HG02623 (cell line): ENCODE measurements at regions not wholly inside any gene's neighbourhood (a gene's known extent, or its start where the extent isn't known, plus 50 kb on each side); places are given as distances from the start of the nearest gene placed in this dataset.

Experiments
- ATAC-seq: cut with Tn5 transposase; IDR thresholded peaks from one replicate; pipeline ENCODE4 v1.9.1; 2021; ENCODE audit warnings: moderate library complexity; ENCODE audit not compliant: unreplicated experiment

DNA sequence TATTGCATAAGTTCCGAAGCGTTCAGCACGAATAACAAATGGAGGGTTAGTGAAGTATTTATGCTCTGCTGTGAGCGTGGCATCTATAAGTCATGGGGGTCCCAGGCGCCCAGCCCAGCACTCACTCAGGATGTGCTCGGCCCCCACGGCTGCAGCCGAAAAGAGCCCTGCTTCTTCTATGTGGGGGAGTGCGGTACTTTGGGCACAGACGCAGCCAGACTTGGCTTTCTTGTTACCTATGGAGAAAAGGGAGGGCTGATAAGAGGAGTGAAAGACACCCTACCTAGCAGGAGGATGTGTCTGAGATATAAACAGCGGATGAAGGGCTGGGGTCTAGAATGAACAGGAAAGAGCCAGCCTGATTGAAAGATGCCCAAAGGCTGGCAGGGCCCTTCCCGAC, 51.4 kb downstream of the MRPL36 start:
- no peak for ATAC-seq

DNA sequence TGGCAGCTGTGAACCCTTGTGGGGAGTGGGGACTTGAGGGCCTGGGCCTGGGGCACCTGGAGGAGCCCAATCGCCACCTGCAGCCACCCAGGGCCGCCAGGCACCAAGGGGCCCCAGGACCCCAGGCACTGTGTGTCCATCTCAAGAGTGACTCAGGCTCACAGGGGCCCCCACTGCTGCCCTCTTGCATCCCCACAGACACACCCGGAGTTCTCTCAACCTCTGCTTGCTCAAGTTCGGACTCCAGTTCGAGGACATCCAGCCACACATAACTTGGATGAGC, 51.9 kb downstream of the MRPL36 start:
- ATAC-seq, result no peak

DNA sequence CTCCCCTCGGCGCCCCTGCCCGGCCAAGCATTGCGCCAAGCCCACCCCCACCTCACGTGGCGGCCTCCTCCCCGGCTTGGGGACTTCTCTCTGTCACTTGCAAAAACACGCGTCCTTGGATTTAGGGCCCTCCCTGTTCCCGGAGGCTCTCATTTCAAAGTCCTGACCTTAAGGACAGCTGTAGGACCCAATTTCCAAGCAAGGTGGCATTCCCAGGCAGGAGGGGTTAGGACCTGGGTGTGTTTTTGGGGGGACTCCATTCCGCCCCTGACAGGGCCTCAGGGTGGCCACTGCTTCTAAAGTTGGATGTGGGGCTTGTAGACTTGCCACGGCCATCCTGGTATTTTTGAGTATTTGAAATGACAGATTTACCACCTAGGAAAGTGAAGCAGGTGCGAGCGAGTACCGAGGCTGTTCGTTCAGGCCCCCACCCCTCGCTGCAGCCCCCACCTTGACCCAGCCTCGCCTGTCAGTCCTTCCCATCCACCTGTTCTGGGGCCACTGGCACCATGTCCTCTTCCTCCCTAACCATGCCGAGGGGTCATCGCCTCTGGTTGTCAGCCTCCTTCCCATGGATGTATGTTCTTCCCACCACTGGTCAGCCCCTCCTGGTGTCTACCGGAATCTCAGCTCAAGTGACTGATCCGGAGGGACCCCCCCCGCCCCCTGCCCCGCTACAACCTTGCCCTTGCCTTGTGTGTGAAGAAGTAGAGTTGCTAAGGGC, 52.4 kb downstream of the MRPL36 start:
- ATAC-seq, result no peak

DNA sequence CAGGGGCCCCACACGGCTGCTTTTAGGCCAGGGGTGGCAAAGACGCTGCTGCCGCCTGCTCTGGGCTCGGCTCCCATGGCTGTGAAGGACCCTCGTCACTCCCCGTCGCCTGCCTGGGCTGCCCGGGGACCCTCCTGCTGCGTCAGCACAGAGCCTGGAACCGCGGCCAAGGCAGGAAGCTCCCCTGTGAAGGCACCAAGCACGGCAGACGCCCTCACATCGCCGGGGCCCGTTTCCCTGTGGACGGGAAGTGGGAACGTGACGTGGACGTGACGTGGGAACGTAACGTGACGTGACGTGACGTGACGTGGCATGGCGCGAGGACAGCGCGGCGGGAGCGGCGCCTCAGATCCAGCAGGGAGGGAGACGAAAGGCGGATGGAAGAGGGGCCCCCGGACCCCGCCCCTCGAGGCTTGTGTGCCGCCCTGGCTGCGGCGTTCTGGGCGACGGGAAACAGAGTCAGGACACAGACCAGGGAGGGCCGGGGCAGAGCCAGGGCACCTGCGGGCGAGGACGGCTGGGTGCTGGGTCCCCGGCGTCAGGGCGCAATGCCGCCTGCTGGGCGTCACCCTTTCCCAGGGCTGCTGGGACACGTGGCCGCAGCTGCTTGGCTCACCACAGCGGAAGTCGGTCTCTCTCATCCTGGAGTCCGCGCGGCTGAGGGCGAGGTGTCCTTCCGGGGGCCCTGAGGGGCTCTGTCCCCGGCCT, 53.1 kb downstream of the MRPL36 start:
- no peak for ATAC-seq

DNA sequence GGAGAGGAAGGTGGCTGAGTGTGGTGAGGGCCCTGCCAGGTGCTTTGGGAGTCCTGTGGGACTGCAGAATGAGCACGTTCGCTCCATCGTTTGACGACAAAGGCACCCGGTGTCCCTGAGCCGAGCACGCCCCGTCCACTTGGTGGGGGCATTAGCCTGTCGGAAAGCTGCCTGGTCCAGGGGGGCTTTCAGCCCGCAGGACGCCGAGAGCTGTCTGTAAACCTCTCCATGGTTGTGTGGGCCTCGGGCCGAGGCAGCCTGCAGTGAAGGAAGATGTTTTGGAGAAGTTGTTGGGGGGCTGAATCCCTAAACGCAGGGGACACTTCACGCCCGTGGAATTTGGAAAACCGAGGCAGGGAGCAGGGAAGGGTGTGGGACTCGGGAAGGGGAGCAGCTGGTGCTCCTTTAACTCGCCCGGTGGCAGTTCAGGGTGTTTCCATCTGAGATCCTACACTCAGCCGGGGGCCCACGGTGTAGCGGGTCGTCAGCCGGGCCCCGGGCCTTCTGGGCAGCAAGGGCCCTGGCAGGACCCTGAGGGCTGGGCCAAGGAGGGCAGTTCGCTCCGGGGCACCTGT, 53.8 kb downstream of the MRPL36 start:
- no peak for ATAC-seq

DNA sequence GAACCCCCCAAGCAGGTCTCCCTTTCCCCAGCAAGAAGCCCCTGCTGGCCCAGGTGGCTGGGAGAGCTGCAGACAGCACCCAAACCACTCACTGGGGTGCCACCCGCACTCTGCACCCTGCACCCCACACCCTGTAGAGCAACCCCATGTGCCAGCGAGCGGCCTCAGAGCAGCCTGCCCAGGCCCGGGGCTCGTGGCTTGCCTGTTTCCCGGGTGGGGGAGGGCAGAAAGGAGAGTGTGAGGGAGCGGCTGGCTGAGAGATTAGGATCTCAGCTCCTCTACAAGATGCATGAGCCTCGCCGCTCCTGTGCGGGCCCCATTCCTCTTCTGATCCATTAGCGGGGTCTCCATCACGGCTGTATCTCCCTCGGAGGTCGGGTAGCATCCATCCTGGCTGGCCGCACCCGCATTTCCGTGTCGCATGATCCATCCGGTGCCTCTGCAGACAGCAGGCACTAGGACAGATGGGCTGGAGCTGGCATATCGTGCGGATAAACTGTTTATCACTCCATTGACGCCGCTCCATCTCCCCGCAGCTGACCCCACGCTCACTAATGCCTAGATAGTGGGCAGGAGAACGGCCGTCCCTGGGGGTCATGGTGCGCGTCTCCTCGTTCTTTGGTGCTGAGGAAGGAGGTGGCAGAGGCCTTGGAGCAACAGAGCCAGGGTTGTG, 54.4 kb downstream of the MRPL36 start:
- ATAC-seq, result no peak

DNA sequence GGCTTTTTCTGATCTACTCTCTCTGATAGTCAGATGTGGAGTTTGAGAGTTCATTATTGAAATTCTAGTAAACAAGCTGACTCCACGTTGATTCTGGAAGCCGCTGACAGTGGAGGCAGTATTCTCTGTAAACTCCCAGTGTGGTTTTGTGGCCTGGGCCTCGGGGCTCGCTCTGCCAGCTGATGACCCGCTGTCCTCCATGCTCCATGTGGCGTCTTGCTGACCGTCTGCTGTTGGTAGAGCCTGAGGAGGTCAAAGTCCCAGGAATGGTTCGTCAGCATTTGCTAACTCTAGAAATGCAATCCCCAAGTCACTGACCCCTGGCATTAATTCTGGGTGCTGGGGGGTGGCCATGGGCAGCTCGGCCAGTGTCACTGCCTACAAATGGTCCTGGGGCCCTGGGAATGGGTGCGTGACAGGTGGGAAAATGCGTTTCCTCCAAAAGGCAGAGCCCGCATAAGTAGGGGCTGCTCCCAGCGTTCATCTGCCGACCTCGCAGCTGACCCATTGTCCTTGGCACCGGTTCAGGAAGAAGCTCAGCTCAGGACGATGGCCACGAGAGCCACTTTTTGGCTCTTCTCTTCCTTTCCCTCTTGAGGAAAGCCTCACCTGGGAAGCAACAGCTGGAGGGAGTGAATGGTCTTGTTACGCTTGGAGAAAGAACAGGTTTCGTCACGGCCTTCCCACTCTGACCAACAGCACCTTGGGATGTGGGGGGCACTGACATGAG, 55.1 kb downstream of the MRPL36 start:
- ATAC-seq, result no peak

DNA sequence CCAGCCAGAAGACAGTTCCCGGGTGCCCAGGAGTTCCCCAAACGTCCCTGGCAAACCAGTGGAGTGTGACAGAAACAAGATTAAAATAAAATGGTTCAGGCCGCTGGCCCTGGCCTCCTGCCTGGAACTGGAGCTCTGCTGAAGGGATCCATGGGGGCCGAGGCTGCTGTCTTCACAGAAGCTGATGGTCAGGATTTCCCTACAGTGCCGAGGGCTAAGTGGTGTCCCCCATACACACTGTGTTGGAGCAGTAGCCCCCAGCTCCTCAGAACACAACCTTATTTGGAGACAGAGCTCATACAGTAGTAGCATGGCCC, 55.9 kb downstream of the MRPL36 start:
- no peak for ATAC-seq

DNA sequence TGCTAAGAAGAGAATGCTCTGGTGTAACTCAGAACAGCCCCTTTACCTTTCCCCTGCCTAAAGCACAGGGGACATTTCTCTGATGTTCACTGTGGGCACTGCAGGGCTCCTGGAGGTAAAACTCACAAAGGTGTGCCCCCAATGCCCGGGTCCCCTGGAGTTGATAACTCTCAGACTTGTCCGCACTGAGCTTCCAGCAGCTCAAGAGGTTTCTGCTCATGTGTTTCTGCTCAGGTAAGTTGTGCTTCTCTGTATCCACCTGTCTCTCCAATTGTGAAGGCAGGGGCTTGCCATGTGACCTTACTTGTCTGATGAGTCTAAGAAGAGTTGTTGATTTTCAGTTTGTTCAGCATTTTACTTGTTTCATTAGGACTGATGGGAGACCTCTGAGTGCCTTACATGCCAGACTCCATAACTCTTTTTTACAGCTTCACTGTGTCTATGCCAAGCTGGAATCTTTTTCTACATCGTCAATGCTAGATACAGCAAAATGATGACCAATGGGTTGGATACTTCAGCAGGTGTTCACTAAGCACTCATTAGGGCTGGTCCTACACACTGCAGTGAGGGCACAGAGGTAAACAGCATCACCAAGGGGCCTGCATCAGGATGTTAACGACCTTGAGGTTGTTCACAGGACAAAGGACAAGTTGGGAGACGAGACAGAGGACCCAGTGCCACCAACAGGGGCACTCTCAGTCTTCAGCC, 56.4 kb downstream of the MRPL36 start:
- ATAC-seq, result no peak

DNA sequence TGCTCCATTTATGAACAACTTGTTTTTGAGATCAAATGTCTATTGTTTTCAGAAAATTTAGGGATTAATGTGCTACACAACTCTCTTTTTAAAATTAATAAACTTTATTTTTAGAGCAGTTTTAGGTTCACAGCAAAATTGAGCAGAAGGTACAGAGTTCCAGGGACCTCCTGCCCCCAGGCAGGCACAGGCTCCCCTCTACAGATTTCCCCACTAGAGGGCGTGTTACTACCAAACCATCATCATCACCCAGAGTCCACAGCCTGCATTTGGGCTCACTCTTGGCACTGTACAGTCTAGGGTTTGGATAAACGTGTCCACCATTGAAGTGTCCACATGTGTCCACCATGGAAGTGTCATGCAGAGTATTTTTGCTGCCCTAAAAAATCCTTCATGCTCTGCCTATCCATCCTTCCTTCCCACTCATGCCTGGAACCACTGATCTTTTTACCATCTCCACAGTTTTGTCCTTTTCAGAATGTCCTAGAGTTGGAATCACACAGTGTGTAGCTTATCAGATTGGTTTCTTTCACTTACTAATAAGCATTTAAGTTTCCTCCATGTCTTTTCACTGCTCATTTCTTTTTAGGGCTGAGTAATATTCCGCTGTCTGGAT, 61.7 kb downstream of the MRPL36 start:
- no peak for ATAC-seq

DNA sequence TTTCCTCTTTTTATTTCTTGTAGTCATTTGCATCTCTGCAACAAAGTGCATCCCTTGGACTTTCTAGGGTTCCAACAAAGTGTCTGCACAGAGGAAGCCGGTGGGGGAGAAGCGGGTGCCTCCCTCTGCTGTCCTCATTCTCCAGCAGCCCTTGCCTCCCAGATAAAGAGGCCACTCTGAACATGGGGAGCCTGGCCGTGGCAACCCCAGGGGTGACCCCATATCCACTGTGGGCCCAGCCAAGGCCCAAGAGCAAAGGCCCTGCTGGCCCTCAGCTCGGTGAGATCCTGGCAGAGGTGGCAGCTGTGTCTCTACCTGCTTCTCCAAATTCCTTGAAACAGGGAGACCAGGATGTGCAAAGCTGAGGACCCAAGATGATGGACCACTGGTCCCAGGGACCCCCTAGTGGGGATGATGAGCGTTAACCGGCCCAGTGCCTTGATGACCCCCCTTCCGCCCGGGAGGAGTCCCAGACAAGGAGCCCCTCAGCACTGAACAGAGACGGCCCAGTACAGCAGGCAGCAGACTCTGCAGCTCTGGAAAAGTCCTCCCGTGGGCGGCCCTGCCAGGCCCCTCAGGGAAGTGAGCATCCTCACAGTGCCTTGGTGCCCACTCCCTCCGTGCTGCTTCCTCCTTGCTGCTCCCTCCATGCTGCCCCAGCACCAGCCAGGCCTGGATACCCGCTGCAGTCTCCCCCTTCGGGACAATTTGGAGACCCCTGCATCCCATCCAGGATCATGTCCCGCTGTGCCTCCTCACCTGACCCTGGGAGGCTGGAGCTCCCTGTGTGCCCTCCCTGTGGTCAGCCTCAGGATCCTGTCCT, 62.5 kb downstream of the MRPL36 start:
- ATAC-seq, result no peak

DNA sequence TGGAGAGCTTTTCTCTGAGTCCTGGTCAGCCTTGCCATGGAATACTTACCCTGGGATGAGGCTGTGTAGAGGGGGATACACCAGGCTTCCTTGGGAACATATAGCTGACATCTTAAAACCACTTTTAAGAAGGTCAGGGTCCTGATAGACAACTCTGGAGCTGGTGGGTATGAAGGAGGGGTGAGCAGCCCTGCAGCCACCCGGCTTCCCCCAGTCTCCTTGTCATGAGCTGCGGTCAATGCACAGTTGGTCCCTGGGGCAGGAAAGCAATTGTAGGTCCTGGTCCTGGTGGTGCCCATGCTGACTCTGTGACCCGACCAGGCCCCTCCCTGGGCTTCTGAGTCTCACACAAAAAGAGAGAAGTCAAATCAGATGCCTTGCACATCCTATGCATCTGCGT, 63.6 kb downstream of the MRPL36 start:
- no peak for ATAC-seq

DNA sequence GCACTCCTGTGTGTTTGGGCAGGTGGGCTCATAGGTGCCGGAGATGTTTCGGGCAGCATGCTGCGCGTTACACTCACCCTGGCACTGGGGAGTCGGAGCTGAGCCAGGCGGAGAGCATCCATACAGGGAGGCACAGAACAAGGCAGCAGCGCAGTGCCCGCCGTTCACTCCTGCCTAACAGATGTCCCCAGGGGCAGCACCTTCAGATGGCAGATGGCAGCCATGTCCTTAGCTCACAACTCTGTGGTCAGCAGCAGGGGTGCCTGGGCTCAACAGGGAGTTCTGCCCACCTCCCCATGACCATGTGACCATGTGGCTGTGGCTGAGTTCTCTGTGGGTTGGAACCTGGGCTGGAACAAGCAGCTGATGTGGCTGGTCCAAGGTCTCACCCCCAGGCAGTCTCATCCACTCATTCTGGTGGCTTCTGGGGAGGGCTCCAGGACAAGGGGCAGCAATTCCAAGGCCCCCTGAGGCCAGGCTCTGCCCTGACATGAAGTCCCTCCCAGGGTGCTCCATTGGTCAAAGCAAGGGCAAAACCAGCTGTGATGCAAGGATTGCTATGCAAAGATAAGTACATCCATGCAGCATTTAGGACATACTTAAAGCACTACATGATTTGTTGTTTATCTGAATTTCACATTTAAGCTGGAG, 64.2 kb downstream of the MRPL36 start:
- ATAC-seq, result no peak

DNA sequence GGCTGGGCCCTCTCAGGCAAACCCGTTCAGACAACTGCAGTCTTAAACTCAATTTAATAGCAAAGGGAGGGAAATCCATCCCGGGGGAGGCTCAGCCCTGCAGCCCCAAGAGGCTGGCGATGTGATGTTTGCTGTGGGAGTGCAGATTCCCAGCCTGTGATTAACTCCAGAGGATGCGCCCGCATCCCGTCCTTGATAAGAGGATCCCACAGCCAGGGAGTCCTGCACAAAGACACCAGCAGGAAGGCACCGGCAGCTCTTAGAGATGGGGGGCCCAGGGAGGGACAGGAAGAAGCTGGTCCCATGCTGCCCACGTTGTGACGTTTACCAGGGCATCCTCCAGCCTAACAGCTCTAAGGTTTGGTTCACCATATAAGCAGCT, 64.7 kb downstream of the MRPL36 start:
- no peak for ATAC-seq

DNA sequence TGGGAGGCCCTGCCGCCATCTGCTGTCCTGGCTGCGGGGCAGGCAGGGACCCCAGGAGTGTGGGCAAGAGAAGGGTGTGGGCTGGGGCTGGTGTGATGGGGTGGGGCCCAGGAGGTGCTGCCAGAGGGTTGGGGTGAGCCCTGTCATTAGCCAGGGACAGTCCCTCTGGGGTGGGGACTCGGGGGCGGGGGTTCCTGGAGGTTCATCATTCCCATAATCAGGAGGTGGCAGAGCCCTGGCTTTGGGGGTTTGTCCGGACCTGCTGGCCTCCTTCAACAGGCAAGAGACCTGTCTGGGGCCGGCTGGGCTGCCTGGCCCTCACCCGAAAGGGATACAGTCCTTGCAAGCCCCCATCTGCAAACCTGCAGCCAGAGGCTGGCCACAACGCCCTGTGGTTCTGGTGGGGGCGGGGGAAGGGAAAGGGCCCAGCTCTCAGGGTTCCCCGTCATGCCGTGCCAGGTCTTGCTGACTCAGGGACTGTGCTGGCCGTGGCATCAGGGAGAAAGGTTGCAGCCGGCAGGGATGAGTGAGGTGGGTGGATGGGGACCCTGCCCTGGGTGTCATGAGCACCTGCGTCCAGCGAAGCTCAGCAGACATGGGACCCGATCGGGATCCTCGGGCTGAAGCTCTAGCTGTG, 65.2 kb downstream of the MRPL36 start:
- ATAC-seq, result no peak

DNA sequence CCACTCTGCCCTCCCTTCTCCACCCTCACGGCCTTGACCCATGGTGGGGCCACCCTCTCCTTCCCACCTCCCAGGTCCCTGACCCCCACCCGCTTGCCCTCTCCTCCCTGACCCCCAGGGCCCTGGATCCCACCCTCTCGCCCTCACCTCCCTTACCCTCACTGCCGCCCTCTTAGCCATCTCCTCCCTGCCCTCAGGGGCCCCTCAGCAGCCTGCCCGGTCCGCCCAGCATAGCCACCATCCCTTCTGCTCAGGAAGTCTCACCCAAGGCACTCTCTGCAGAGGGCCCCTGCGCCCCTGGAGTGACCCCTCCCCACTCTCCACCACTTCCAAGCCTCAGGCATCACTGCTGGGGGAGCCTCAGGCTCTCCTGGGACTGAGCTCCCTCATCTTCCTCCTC, 66.3 kb downstream of the MRPL36 start:
- ATAC-seq, result no peak

DNA sequence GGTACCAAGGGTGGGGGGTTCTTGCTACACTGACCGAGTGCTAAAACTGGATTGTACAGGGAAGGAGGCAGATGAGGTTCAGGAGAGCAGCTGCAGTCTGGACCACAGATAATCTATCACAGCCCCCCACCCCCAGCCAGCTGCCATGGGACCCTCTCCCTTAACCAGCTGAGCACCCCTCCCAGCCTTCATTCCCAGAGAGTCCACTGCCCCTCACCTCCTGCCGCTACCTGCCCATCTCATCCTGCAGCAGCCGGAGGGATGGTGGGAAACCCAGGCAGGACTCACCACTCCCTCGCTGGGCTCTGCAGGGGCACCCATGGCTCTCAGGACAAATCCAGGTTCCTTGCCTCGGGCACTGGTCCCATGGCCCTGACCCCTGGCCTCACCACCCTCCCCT, 66.7 kb downstream of the MRPL36 start:
- ATAC-seq, result no peak

DNA sequence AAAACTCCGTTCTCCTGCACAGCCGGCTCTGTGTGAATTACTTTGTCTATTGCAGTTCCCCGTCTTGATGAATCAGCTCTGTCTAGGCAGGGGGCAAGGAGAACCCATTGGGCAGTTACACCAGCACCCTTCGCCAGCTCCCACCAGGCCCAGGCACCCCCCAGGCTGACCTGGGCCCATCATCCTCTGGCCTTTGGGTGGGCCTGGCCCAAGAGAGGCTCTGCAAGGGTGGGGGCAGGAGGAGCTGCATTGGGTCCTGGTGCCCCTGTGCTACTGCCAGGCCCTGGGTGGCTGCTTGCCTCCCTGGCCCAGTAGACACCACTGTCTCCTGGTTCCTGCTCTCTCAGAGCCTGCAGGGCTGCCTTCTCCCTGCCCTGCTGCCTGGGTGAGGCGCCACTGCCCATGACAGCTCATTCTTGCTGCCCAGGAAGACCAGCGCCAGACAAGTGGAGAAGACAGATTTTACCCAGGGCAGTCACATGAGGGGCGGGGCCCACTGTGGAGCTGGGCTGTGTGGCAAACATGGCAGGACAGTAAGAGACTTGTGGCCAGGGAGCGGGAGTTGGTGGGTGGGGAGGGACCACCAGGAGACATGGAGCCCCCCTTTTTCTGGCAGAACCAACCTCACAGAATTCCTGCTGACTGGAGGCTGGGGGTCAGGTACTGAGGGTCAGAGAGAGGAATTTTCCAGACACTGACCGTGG, 67.2 kb downstream of the MRPL36 start:
- no peak for ATAC-seq
